Rectal smooth muscle tissue (tissue), 1 donor: ENCODE measurements at regions not wholly inside any gene's neighbourhood (a gene's known extent, or its start where the extent isn't known, plus 50 kb on each side); places are given as distances from the start of the nearest gene placed in this dataset.
A peak's percentile ranks its signal among the peaks of the same experiment; 100 is the strongest.

ENCODE experiments used
- H3K27ac ChIP-seq: one replicate; pipeline ENCODE4 v1.7.0; 2013; ENCODE audit warnings: low read depth, low read length, inconsistent platforms
- H3K27me3 ChIP-seq: one replicate; pipeline ENCODE4 v1.7.0; 2013; ENCODE audit warnings: low read length; ENCODE audit not compliant: control insufficient read depth, insufficient read depth
- H3K36me3 ChIP-seq: one replicate; pipeline ENCODE4 v1.7.0; 2013; ENCODE audit warnings: low read length; ENCODE audit not compliant: control insufficient read depth, insufficient read depth
- H3K4me1 ChIP-seq: one replicate; pipeline ENCODE4 v1.7.0; 2013; ENCODE audit warnings: low read length; ENCODE audit not compliant: control insufficient read depth, insufficient read depth
- H3K4me3 ChIP-seq: one replicate; pipeline ENCODE4 v1.7.0; 2013; ENCODE audit warnings: low read length
- H3K9ac ChIP-seq: one replicate; pipeline ENCODE4 v1.7.0; 2013; ENCODE audit warnings: low read length

- Histone ChIP-seq H3K4me3 (no peak overlapping the region), H3K9ac (no peak overlapping the region), H3K4me1 (peaks cover 2% of the 10 kb centered on the region), H3K27me3 (no peaks in the 10 kb centered on the region), H3K36me3 (no peaks in the 10 kb centered on the region), H3K27ac (peak overlapping the region; percentile 15)
Observed at GRCh38 chr13:106344342-106344741, 191.1 kb downstream of the EFNB2 start.

DNA sequence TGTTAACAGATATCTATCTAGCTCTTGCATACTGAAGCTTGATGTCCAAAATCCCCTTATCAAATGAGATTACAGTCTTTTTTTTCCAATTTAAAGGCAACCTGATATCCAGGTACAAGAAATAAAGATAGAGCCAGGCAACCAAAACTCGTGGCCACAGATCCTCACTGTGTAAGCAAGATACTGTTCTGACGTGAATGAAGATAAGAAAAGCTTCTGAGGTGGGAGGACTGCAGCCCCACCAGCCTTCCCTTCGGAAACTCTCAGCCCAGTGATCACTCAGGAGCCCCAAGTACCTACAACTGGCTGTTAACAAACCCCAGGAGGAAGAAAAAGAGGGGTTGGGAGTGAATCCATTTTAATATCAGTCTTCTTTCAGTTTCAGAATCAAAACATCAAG lies 191.6 kb downstream of the EFNB2 start:
- Histone ChIP-seq H3K27ac (peak overlapping the region; percentile 15), H3K9ac (no peak overlapping the region), H3K4me1 (peaks cover 2% of the 10 kb centered on the region), H3K36me3 (no peaks in the 10 kb centered on the region), H3K4me3 (no peak overlapping the region), H3K27me3 (no peaks in the 10 kb centered on the region)

- Histone ChIP-seq H3K27me3 (no peaks in the 10 kb centered on the region), H3K4me3 (no peak overlapping the region), H3K27ac (no peak overlapping the region), H3K9ac (no peak overlapping the region), H3K4me1 (peaks cover 2% of the 10 kb centered on the region), H3K36me3 (no peaks in the 10 kb centered on the region)
Observed at GRCh38 chr13:106340249-106340648, 195.2 kb downstream of the EFNB2 start.

GRCh38 chr13:106337096-106337850 lies 198.2 kb downstream of the EFNB2 start:
- no peak overlapping the region for H3K4me3 ChIP-seq
- H3K4me1 ChIP-seq = no peaks in the 10 kb centered on the region

GRCh38 chr13:106336668-106337067 lies 198.8 kb downstream of the EFNB2 start:
- Histone ChIP-seq H3K36me3 (no peaks in the 10 kb centered on the region), H3K27ac (no peak overlapping the region), H3K27me3 (no peaks in the 10 kb centered on the region), H3K4me3 (no peak overlapping the region), H3K4me1 (no peaks in the 10 kb centered on the region), H3K9ac (no peak overlapping the region)

More at GRCh38 chr13:106337096-106337850, 198.2 kb downstream of the EFNB2 start:
- no peaks in the 10 kb centered on the region for H3K27me3 ChIP-seq
- no peaks in the 10 kb centered on the region for H3K36me3 ChIP-seq
- H3K27ac ChIP-seq = no peak overlapping the region
- no peak overlapping the region for H3K9ac ChIP-seq

GRCh38 chr13:106332621-106333020 lies 202.8 kb downstream of the EFNB2 start:
- Histone ChIP-seq H3K27me3 (no peaks in the 10 kb centered on the region), H3K9ac (no peak overlapping the region), H3K36me3 (no peaks in the 10 kb centered on the region), H3K4me3 (no peak overlapping the region), H3K27ac (no peak overlapping the region), H3K4me1 (no peaks in the 10 kb centered on the region)

DNA sequence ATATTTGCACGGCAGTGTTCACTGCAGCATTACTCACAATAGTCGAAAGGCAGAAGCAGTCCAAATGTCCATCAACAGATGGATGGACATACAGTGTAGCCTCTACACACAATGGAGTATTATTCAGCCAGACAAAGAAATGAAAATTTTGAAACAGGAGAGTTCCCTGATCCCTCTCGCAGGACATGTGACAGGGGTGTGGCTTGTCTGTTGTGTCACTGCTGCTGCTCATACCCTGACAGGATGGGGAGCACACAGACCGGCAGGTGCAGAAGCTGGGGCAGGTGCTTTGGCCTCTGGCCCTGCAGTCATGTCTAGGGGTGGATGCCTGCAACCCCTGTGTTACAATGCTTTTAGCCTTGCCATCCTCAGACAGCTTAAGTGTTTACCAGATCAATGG lies 204.3 kb downstream of the EFNB2 start:
- Histone ChIP-seq H3K4me1 (no peaks in the 10 kb centered on the region), H3K4me3 (no peak overlapping the region), H3K27ac (no peak overlapping the region), H3K9ac (no peak overlapping the region), H3K27me3 (no peaks in the 10 kb centered on the region), H3K36me3 (no peaks in the 10 kb centered on the region)

DNA sequence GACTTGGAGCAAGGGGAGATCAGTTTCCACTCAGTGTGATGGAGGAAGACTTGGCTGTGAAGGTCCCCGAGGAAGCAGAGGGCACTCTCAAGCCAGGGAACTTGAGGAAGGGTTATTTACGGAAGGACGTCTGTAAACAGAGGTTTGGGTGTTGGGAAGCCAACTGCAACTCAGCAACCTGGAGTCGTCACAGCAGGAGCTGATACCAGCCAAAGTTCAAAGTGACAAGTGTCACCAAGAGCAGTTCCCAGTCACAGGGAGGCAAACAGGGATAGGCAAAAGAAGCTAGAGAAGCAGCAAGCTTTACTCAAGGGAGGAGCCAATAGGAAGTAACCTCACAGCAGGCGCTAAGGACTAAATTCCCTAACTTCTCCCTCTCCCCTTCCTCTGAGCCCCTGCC lies 205.5 kb downstream of the EFNB2 start:
- Histone ChIP-seq H3K4me3 (no peak overlapping the region), H3K27ac (no peak overlapping the region), H3K9ac (no peak overlapping the region), H3K27me3 (no peaks in the 10 kb centered on the region), H3K36me3 (no peaks in the 10 kb centered on the region), H3K4me1 (no peaks in the 10 kb centered on the region)

- no peak overlapping the region for H3K4me3 ChIP-seq
- no peak overlapping the region for H3K27ac ChIP-seq
- no peaks in the 10 kb centered on the region for H3K4me1 ChIP-seq
- H3K9ac ChIP-seq = no peak overlapping the region
- H3K36me3 ChIP-seq = no peaks in the 10 kb centered on the region
- no peaks in the 10 kb centered on the region for H3K27me3 ChIP-seq
Observed at GRCh38 chr13:106326751-106327150, 208.7 kb downstream of the EFNB2 start.

DNA sequence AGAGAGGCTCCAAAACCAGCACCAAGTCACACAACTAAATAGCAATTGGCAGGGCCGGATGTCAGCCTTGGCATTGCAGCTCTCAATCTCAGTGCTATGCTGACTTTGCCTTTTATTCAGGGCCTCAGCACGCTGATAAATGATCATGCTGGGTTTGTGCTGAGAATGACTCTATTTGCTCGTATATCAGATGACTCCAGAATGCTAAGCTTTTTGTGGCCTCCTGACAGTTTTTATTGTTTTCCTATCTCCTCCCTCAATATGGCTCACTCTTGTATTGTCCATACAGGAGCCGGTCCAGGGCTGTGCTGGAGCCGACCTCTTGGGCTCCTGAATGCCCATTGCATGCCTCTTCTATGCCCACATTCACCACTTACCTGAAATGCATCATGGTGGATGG lies 211.0 kb downstream of the EFNB2 start:
- no peaks in the 10 kb centered on the region for H3K36me3 ChIP-seq
- no peaks in the 10 kb centered on the region for H3K27me3 ChIP-seq
- H3K27ac ChIP-seq = no peak overlapping the region
- no peak overlapping the region for H3K9ac ChIP-seq
- H3K4me1 ChIP-seq = no peaks in the 10 kb centered on the region
- no peak overlapping the region for H3K4me3 ChIP-seq

DNA sequence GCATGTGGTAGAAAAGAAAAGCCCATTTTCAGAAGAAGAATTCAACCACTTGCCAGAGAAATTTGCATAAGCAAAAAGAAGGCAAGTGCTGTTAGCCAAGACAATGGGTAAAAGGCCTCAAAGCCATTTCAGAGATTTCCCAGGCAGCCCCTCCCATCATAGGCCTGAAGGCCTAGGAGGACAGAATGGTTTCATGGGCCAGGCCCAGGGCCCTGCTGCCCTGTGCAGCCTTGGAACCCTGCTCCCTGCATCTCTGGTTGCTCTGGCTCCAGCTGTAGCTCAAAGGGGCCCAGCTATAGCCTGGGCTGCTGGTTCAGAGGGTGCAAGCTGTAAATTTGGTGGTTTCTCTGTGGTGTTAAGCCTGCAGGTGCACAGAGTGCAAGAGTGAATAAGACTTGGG lies 212.8 kb downstream of the EFNB2 start:
- H3K27me3 ChIP-seq = no peaks in the 10 kb centered on the region
- no peak overlapping the region for H3K27ac ChIP-seq
- no peak overlapping the region for H3K9ac ChIP-seq
- no peaks in the 10 kb centered on the region for H3K4me1 ChIP-seq
- H3K4me3 ChIP-seq = no peak overlapping the region
- H3K36me3 ChIP-seq = no peaks in the 10 kb centered on the region

- Histone ChIP-seq H3K4me1 (no peaks in the 10 kb centered on the region), H3K27ac (no peak overlapping the region), H3K27me3 (no peaks in the 10 kb centered on the region), H3K4me3 (no peak overlapping the region), H3K36me3 (no peaks in the 10 kb centered on the region), H3K9ac (no peak overlapping the region)
Observed at GRCh38 chr13:106318941-106319411, 216.5 kb downstream of the EFNB2 start.

- H3K27ac ChIP-seq = no peak overlapping the region
Observed at GRCh38 chr13:106314417-106314816, 221.0 kb downstream of the EFNB2 start.

More at GRCh38 chr13:106314417-106314816, 221.0 kb downstream of the EFNB2 start:
- Histone ChIP-seq H3K27me3 (no peaks in the 10 kb centered on the region), H3K9ac (no peak overlapping the region), H3K36me3 (no peaks in the 10 kb centered on the region), H3K4me3 (no peak overlapping the region), H3K4me1 (no peaks in the 10 kb centered on the region)
